AG10803 (cell line): ENCODE measurements at regions not wholly inside any gene's neighbourhood (a gene's known extent, or its start where the extent isn't known, plus 50 kb on each side); places are given as distances from the start of the nearest gene placed in this dataset.

ENCODE experiments used
- DNase-seq: peaks from one replicate; pipeline ENCODE4 v3.0.0; 2010; ENCODE audit warnings: low read depth
- H3K4me3 ChIP-seq: 2 replicates; pipeline ENCODE4 v1.5.1; 2011; ENCODE audit warnings: mild to moderate bottlenecking, low read length, control low read depth
- TF ChIP-seq, protein P1 (sequence below): conservative IDR thresholded peaks from 2 replicates; pipeline ENCODE4 v1.5.1; 2011; ENCODE audit warnings: mild to moderate bottlenecking, low read length, control low read depth, inconsistent platforms

DNA sequence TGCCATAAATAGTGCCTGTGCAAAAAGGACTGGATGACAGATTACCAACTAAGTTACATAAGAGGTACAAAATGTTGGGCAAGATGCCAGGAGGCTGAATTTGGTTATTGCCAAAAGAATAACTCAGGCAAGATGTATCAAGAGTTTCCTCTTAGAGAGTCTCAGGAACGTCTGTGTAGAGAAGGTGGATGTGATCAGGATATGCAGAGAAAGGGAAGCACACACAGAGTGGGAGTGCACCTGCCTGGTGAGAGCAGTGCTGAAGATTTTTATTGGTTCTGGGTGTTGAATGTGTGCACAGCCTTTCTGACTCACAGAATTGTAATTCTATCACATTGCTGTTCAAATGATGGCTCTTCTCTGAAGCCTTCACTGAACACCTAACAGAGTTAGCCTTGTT lies 156.8 kb upstream of the HS3ST1 start:
- no peak for DNase-seq
- TF ChIP-seq, protein P1, sequence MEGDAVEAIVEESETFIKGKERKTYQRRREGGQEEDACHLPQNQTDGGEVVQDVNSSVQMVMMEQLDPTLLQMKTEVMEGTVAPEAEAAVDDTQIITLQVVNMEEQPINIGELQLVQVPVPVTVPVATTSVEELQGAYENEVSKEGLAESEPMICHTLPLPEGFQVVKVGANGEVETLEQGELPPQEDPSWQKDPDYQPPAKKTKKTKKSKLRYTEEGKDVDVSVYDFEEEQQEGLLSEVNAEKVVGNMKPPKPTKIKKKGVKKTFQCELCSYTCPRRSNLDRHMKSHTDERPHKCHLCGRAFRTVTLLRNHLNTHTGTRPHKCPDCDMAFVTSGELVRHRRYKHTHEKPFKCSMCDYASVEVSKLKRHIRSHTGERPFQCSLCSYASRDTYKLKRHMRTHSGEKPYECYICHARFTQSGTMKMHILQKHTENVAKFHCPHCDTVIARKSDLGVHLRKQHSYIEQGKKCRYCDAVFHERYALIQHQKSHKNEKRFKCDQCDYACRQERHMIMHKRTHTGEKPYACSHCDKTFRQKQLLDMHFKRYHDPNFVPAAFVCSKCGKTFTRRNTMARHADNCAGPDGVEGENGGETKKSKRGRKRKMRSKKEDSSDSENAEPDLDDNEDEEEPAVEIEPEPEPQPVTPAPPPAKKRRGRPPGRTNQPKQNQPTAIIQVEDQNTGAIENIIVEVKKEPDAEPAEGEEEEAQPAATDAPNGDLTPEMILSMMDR: no peak
- H3K4me3 ChIP-seq: no peak overlapping the region

DNA sequence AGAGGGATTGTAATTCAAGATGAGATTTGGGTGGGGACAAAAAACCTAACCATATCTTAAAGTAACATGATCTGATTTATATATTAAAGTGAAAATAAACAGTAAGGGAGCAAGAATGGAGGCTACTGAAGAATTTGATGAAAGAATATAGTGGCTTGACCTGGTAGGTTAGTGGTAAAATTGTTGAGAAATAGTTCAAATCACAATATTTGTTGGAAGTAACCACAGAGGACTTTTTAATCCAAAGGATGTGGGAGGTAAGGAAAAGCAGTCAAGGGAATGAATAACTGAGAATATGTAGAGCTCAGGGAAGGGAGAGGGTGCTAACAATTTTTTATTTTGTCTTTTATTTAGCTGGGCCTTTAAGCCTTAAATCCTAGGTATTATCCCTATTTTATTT lies 139.8 kb upstream of the HS3ST1 start:
- DNase-seq: no peak
- no peak overlapping the region for H3K4me3 ChIP-seq
- TF ChIP-seq, protein P1: no peak

DNA sequence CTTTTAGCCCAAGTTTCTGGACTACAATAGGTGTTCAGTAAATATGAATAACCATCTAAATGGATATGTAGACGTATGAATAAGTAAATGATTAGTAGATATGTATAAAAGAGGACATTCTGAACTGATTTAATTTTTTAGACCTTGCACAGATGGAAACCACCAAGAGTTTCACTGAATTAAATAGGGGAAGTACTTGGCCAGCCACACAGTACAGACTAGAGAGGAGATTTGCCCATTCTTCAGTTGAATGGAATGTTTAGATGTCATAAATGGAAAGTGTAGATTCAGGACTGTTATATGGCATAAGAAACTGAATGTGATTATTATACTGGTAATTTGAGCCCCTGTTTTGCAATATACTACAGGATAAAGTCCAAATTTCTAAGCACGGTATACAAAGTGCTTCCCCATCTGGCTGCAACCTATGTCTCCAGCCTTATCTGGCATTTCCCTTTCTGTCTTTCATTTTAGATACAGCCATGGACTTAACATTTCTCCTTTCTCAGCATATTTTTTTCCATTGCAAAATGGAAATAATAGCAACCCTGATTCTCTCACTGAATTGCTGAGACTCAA lies 137.8 kb upstream of the HS3ST1 start:
- no peak for DNase-seq
- TF ChIP-seq, protein P1: no peak
- H3K4me3 ChIP-seq: no peak overlapping the region

GRCh38 chr4:11565899-11566298 lies 137.2 kb upstream of the HS3ST1 start:
- no peak for DNase-seq
- H3K4me3 ChIP-seq: no peak overlapping the region
- TF ChIP-seq, protein P1: no peak

DNA sequence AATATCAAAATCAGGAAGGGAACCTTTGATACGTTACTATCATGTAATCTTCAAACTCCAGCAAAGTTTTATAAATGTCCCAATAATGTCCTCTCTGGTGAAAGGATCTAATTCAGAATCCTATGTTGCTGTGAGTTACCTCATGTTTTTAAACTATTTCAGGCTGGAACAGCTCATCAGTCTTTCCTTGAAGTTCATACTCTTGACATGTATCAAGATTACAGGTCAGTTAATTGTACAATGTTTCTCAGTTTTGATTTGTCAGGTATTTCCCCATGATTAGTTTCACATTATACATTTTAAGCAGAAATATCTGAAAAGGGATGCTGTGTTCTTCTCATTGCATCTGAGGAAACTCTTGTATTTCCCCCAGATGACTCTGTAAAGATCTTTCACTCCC lies 136.5 kb upstream of the HS3ST1 start:
- TF ChIP-seq, protein P1: no peak
- DNase-seq: no peak
- H3K4me3 ChIP-seq: no peak overlapping the region

- TF ChIP-seq, protein P1: no peak
- no peak overlapping the region for H3K4me3 ChIP-seq
- no peak for DNase-seq
These were observed 135.3 kb upstream of the HS3ST1 start for GRCh38 chr4:11564021-11564420.

GRCh38 chr4:11549525-11549924 lies 120.8 kb upstream of the HS3ST1 start:
- no peak overlapping the region for H3K4me3 ChIP-seq
- TF ChIP-seq, protein P1: no peak

More at GRCh38 chr4:11549525-11549924, 120.8 kb upstream of the HS3ST1 start:
- no peak for DNase-seq
